ENCODE measurements at regions not wholly inside any gene's neighbourhood (a gene's known extent, or its start where the extent isn't known, plus 50 kb on each side); places are given as distances from the start of the nearest gene placed in this dataset.

DNA sequence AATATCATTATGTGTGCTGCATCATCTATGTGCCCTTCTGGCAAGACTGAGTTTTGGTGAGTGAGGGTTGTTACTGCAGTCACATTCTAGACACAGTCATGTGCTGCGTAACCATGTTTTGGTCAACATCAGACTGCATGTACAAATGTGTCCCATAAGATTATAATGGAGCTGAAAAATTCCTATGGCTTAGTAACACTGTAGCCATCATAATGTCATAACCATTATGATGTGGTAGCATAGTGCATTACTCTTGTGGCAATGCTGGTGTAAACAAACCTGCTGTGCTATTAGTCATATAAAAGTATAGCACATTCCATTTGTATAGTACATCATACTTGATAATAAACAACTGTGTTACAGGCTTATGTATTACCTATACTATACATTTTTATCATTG is 198.1 kb upstream of the NUDT6 start:
- TF ChIP-seq, protein P1, sequence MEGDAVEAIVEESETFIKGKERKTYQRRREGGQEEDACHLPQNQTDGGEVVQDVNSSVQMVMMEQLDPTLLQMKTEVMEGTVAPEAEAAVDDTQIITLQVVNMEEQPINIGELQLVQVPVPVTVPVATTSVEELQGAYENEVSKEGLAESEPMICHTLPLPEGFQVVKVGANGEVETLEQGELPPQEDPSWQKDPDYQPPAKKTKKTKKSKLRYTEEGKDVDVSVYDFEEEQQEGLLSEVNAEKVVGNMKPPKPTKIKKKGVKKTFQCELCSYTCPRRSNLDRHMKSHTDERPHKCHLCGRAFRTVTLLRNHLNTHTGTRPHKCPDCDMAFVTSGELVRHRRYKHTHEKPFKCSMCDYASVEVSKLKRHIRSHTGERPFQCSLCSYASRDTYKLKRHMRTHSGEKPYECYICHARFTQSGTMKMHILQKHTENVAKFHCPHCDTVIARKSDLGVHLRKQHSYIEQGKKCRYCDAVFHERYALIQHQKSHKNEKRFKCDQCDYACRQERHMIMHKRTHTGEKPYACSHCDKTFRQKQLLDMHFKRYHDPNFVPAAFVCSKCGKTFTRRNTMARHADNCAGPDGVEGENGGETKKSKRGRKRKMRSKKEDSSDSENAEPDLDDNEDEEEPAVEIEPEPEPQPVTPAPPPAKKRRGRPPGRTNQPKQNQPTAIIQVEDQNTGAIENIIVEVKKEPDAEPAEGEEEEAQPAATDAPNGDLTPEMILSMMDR (IDR thresholded peaks at IDR 0.05): no peak
- no peak for TF ChIP-seq POLR2A (IDR thresholded peaks at IDR 0.05)

Measured in heart left ventricle (tissue), 13 donors.